KMS-11 (cell line): ENCODE measurements at regions not wholly inside any gene's neighbourhood (a gene's known extent, or its start where the extent isn't known, plus 50 kb on each side); places are given as distances from the start of the nearest gene placed in this dataset.

ENCODE experiments used
- H2AFZ ChIP-seq: fragments of 200-600 bp; sonication (generic); 2 replicates; pipeline ENCODE4 v1.6.1; 2016; ENCODE audit warnings: antibody characterized with exemption, mixed run types, low read depth
- H3K27ac ChIP-seq: fragments of 200-600 bp; sonication (generic); 2 replicates; pipeline ENCODE4 v1.6.1; 2016; ENCODE audit warnings: mild to moderate bottlenecking, mixed run types
- H3K27me3 ChIP-seq: fragments of 200-600 bp; sonication (generic); 2 replicates; pipeline ENCODE4 v1.6.1; 2017; ENCODE audit warnings: mild to moderate bottlenecking, low read depth, mixed run types, moderate library complexity; ENCODE audit not compliant: insufficient read depth
- H3K36me3 ChIP-seq: fragments of 200-600 bp; sonication (generic); 2 replicates; pipeline ENCODE4 v1.6.1; 2017; ENCODE audit warnings: mild to moderate bottlenecking, mixed run types; ENCODE audit not compliant: insufficient read depth
- H3K4me1 ChIP-seq: fragments of 200-600 bp; sonication (generic); 2 replicates; pipeline ENCODE4 v1.6.1; 2016; ENCODE audit warnings: mild to moderate bottlenecking, low read depth, mixed run types; ENCODE audit not compliant: poor library complexity, severe bottlenecking
- H3K4me2 ChIP-seq: fragments of 200-600 bp; sonication (generic); 2 replicates; pipeline ENCODE4 v1.7.0; 2016; ENCODE audit warnings: mild to moderate bottlenecking, mixed run types
- H3K4me3 ChIP-seq: fragments of 200-600 bp; sonication (generic); IDR thresholded peaks from 2 replicates; pipeline ENCODE4 v1.6.1; 2017; ENCODE audit warnings: low read depth, low read length, mixed read lengths; ENCODE audit not compliant: insufficient read depth
- H3K79me2 ChIP-seq: fragments of 200-600 bp; sonication (generic); 2 replicates; pipeline ENCODE4 v1.6.1; 2016; ENCODE audit warnings: low read depth, mixed run types; ENCODE audit not compliant: insufficient read depth
- H3K9ac ChIP-seq: fragments of 200-600 bp; sonication (generic); 2 replicates; pipeline ENCODE4 v1.6.1; 2016; ENCODE audit warnings: mild to moderate bottlenecking, mixed run types
- H4K20me1 ChIP-seq: fragments of 200-600 bp; sonication (generic); 2 replicates; pipeline ENCODE4 v1.6.1; 2016; ENCODE audit warnings: mild to moderate bottlenecking, mixed run types; ENCODE audit not compliant: insufficient read depth
- CTCF ChIP-seq: fragments of 200-600 bp; sonication (generic); conservative IDR thresholded peaks from 2 replicates; pipeline ENCODE4 v1.6.1; 2017; ENCODE audit warnings: low read depth, mild to moderate bottlenecking, antibody characterized with exemption, low read length, moderate library complexity, mixed read lengths

- peaks cover 74% of the 10 kb centered on the region for H3K4me1 ChIP-seq
Observed at GRCh38 chr2:43129676-43130547, 96.5 kb downstream of the ZFP36L2 start.

GRCh38 chr2:43128559-43128955 is 97.8 kb downstream of the ZFP36L2 start:
- H3K9ac ChIP-seq, result no peak overlapping the region
- no peak overlapping the region for H2AFZ ChIP-seq
- H3K36me3 ChIP-seq, result no peaks in the 10 kb centered on the region
- TF ChIP-seq CTCF, result no peak
- H4K20me1 ChIP-seq, result no peaks in the 10 kb centered on the region
- no peak overlapping the region for H3K27ac ChIP-seq
- H3K79me2 ChIP-seq, result no peaks in the 10 kb centered on the region
- no peak overlapping the region for H3K4me3 ChIP-seq
- peaks cover 61% of the 10 kb centered on the region for H3K4me1 ChIP-seq
- H3K27me3 ChIP-seq, result no peaks in the 10 kb centered on the region
- no peak overlapping the region for H3K4me2 ChIP-seq

More at GRCh38 chr2:43129676-43130547, 96.5 kb downstream of the ZFP36L2 start:
- no peaks in the 10 kb centered on the region for H3K36me3 ChIP-seq
- H3K4me2 ChIP-seq, result peak overlapping the region; percentile 91
- peak overlapping the region; percentile 20; the same call in 1 of the 2 replicates for H2AFZ ChIP-seq
- no peak overlapping the region for H3K9ac ChIP-seq
- no peak overlapping the region for H3K27ac ChIP-seq
- H3K79me2 ChIP-seq, result no peaks in the 10 kb centered on the region
- no peaks in the 10 kb centered on the region for H4K20me1 ChIP-seq
- no peaks in the 10 kb centered on the region for H3K27me3 ChIP-seq
- TF ChIP-seq CTCF, result no peak
- no peak overlapping the region for H3K4me3 ChIP-seq

- Histone ChIP-seq H2AFZ (no peak overlapping the region), H3K4me3 (no peak overlapping the region), H3K27ac (no peak overlapping the region), H3K9ac (no peak overlapping the region), H3K4me2 (no peak overlapping the region), H3K27me3 (no peaks in the 10 kb centered on the region), H3K79me2 (no peaks in the 10 kb centered on the region), H3K36me3 (no peaks in the 10 kb centered on the region), H4K20me1 (no peaks in the 10 kb centered on the region), H3K4me1 (peaks cover 55% of the 10 kb centered on the region)
- TF ChIP-seq CTCF, result no peak
Observed at GRCh38 chr2:43127941-43128558, 98.4 kb downstream of the ZFP36L2 start.

- no peak overlapping the region for H3K4me2 ChIP-seq
- no peaks in the 10 kb centered on the region for H3K27me3 ChIP-seq
- H3K9ac ChIP-seq, result no peak overlapping the region
- H4K20me1 ChIP-seq, result no peaks in the 10 kb centered on the region
- H2AFZ ChIP-seq, result no peak overlapping the region
- no peaks in the 10 kb centered on the region for H3K79me2 ChIP-seq
- peak; percentile 89 for TF ChIP-seq CTCF
- H3K36me3 ChIP-seq, result no peaks in the 10 kb centered on the region
- H3K27ac ChIP-seq, result no peak overlapping the region
- peaks cover 49% of the 10 kb centered on the region for H3K4me1 ChIP-seq
- H3K4me3 ChIP-seq, result no peak overlapping the region
Observed at GRCh38 chr2:43127208-43127940, 99.0 kb downstream of the ZFP36L2 start.
